Limb (tissue), 2 donors: ENCODE measurements at regions not wholly inside any gene's neighbourhood (a gene's known extent, or its start where the extent isn't known, plus 50 kb on each side); places are given as distances from the start of the nearest gene placed in this dataset.

ENCODE experiments used
- DNase-seq, 2 donors: peaks; one replicate each; pipeline ENCODE4 v3.0.0-alpha.2; 2016; ENCODE audit errors: extremely low spot score in 2 of 2

DNA sequence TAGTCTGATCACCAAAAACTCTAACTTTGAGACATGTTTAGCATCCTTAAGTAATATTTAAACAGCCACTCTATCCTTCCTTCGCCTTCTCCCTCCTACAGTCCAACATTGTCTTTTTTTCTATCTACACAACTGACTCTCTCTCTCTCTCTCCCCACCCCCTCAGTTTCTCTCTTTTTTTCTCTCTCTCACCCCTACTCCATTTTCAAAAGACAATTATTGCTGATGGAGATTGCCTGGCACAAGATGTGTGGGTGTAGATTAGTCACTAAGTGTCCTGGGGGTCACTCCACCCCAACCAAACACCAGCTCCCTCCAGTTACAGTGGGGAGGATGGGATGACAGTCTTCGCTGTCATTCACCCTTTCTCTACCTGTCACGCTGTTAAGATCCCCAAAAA, 94.5 kb upstream of the NFIA start:
- DNase-seq: no peak

DNA sequence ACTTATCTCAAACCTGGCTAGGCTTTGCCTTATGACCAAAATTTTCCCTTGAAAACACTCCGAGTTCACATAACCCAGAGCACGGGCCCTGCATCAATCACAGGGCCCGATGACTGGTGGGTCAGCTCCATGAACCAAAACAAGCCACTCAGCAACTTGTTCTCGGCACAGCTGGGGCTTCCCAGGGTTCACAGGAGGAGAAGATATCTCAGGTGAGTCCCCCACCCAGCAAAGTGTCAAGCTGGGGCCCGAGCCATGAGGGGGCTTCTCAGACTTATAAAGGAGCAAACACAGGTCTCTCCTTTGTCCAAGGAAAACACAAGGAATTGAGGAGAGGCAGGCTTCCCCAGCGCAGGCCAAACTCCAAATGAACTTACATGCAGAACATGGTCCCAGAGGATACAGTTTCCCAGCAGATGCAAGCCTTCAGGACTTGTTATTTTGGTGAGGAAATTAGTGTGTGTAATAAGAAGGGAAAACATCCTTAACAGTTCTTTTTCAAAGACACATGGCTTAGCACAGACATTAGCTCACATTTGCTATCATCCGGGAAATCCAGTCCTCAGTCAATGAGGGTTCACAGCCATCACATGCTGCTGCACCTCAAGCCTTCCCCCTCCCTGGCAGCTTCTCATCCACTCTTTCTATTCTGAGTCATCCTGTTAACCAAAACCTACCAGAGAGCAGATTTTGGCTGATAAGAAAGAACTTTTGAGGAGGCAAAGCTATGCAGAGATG, 98.1 kb upstream of the NFIA start:
- DNase-seq: peak; percentile 59 to 71

DNA sequence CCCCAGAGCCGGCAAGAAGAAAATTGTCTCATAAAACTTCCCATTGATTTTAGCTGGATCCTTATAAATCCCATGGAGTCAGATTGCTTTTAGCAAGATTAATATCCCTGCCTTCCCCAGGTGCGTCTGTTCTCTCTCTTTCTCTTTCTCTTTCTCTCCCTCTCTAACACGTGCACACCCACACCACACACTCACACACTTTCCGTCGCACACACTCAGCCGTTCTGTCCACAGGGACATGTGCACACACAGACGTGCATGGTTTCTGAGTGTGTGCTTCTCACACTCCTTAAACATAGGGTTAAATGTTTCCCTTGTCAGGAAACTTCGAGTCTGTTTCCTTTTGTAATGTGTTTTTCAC, 98.7 kb upstream of the NFIA start:
- no peak for DNase-seq

- DNase-seq: no peak
Measured at GRCh38 chr1:60982539-60982938, 99.8 kb upstream of the NFIA start.

DNA sequence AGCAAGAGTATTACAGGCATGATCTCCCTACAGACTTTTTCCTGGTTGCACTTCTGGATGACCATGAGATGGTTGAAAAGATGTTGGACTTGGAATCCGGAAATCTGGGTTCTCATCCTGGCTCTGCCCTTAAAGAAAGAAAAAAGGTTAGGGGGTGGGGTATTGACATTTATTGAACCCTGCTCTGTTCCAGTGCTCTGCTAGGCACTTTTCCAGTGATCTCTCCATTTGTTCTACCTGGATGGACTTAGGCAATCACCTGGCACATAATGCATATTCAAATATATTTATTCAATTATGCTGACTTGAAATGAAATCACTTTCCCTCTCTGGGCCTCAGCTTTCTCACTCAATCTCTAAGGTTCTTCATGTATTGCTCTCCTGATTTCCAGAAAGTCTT, 101.0 kb upstream of the NFIA start:
- DNase-seq: no peak

DNA sequence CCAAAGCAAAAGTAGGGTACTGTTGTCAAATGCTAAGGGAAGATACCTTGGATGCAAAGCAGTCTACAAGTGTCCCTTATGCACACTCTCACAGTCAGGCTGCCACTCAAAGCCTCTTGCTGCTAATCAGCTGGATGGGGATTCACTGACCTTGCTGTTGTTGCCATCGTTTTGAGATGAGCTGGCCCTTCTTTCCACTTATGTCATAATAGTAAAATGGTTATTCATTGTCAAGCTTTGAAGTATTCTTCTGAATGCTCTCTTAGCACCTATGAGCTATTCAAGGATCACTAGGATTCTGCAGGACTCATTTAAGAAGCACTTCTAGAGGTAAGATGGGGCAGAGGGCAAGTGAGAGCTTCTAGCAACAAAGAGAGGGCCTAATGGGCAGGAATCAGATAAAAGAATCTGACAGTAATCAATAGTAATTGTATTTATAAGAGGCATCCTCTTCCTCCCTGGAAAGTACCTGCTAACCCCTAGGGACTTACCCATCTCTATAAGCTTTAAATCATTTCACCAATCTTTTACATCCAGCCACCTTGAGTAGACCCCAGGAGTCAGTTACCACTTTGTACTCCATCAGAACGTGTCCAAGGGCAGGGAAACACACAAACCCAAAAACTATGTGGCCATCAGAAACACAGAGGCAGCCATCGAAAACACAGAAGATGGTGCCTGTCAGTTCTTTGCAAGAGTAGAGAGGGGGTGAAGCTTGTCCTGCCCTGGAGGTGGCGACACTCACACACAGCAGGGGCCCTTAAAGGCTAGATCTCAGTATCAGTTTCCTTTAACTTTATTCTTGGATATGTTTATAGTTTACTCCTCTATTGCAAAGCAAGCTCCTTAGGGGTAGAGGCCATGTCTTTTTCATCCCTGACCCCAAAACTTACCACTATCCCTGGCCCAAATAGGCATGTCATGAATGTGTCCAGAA, 103.7 kb upstream of the NFIA start:
- no peak for DNase-seq

GRCh38 chr1:60977661-60978060, 104.7 kb upstream of the NFIA start:
- DNase-seq: no peak

DNA sequence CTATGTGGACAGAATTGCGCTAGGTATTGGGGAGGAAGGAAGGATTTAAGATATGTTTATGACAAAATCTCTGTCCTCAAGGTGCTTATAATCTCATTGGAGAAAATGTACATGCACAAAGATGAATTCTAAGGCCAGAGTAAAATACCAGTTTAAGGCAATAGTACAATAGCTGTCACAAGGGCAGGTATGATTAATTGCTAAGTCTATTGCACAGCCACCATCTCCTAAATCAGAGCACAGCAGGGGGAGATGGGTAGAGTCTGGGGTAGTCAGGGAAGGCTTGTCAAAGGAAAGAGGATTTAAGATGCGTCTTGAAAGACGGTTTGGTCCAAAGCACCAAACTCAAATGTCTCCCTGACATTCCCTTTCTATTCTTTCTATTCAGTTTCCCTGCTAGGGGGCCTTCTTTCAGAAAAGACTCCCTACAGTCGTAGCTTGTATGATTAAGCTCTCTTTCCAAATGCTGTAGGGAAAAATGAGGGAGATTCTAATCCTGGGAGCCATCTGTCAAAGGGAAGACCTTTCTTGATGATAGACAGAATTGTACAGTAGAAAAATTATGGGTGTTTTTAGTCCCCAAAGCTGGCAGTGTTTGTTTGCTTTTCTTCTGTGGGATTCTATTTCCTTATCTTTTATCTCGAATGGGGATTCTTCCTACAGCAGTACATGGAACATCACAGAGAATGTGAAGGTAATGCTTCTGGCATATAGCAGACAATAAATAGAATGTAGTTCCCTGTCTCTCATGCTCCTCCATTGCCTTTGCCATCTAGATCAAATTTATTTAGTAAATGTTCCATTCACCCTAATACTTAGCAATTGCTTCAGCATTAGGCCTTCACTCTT, 107.6 kb upstream of the NFIA start:
- no peak for DNase-seq

DNA sequence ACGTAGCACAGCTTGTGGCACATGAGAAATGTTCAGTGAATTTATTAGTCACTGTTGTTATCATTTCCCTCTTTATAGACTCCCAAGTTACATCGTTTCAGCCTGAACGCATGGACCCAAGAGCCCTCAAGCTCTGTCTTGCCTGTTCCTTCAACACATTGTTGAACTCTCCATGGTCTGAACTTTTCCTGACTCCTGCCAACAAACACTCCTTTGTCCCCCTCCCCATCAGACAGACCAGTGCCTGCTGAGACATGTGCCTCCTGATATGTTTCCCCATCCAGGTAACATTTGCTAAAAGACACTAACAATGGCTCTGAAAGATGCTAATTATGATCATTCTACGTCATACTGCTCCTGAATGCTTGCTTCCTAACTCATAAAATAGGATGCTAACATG, 108.7 kb upstream of the NFIA start:
- no peak for DNase-seq

- DNase-seq: no peak
Measured at GRCh38 chr1:60972841-60973364, 109.5 kb upstream of the NFIA start.

GRCh38 chr1:60971330-60971729, 111.0 kb upstream of the NFIA start:
- DNase-seq: no peak

- DNase-seq: peak in 1 of 2 donors; percentile 70
Measured at GRCh38 chr1:60969971-60970509, 112.3 kb upstream of the NFIA start.

GRCh38 chr1:60965280-60965854, 117.0 kb upstream of the NFIA start:
- DNase-seq: no peak

DNA sequence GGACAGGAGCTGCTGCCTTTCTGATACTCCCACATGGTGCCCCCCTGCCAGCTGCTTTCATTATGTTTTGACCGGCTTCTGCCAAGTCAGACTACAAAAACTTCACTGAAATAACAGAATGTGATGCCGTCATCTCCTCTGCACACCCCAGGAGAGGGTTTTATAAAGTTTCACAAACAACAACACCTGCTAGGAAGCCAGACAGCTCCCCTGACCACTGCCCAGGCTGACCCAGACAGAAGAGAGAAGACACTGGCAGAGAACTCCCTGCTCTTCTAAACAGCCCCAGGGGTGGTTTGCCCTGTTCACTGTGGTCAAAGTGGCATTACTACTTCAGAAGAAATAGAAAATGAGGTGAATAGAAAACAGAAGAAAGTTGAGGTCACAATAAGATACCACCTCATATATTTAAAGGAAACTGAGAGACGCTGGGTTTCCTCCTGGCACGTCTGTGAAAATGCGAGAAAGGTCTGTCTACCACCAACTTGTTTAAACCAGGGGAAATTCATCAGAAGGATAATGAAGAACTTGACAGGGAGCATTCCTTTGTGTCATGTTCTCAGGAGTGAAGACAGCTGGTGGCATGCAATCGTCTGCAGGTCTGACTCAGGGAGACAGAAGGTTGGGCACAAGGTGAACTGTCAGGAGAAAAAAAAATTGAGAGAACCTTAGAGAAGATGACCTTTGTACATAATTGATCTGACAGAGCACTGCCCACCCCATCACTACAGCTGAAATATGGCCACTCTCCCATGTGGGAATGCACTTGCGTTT, 119.0 kb upstream of the NFIA start:
- DNase-seq: no peak

DNA sequence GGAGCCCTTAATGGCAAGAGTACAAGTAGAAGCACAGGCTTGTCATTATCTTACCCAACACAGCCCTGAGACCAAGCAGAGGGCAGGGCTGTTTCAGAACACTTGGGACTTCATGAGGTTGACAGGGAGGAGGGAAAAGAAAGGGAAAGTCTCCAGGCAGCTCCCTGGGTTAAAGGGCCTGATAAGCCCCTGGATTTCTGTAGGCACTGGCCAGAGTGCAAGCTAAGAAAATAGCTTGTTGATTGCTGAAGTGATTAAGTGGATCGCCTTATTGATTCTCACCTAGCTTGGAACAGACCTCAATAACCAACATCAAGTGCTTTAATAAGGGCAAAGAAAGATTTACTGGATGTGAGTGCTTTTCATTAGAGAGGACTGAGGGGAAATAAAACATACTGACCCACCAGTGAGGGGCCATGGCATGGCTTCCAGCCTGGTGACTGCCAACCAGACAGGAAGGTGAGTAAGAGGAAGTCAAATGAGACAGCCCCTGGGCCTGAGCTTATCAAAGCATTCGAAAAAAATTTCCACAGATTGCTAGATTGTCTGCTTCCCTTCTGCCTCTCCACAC, 121.4 kb upstream of the NFIA start:
- DNase-seq: no peak

DNA sequence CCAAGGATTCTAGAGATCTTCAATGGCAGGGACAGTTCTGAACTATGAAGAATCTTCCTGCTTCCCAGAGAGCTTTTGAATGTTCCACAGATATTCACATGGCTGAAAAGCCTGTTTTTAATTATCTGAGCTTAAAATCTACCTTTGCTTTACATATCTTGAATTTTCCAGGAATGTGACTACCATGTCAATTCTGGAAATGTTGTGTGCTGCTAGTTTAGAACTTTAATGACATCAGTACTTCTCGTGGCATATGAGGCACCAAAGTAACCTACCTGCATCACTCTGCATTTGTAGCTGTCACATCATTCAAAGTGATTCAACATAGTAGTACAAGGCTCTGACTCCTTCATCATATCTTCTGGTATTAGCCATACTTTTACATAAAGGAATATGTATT, 122.7 kb upstream of the NFIA start:
- no peak for DNase-seq

GRCh38 chr1:60958001-60958400, 124.4 kb upstream of the NFIA start:
- DNase-seq: no peak

- no peak for DNase-seq
Measured at GRCh38 chr1:60956520-60956919, 125.8 kb upstream of the NFIA start.

DNA sequence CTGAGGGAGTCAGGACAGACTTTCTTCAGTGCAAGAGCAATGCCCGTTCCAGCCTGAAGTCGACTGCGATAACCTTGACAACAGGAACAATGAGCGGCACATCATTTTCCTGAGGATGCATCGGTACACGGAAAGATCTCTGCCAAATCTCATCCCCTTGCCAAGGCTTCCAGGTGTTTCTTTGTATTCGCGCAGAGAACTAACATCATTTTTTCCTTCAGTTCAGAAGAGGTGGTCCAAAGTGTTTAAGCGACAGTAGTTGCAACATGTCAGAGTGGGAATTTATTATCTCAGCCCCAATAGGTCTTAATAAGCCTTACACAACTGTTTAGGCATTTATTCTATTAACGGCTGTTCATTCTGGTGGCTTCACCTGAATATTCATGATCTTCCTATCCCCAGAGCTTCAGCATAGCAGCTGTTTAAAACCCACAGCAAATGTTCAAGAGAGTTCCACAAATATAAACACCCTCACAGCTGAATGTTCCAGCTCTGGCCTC, 129.7 kb upstream of the NFIA start:
- DNase-seq: peak in 1 of 2 donors; percentile 19
